ENCODE measurements at regions not wholly inside any gene's neighbourhood (a gene's known extent, or its start where the extent isn't known, plus 50 kb on each side); places are given as distances from the start of the nearest gene placed in this dataset.

- no peak for TF ChIP-seq ESRRG (CRISPR knock-in tag; IDR thresholded peaks at IDR 0.05)
- no peak for TF ChIP-seq PPARA (CRISPR knock-in tag; IDR thresholded peaks at IDR 0.05; ENCODE audit: borderline replicate concordance)
- no peak for TF ChIP-seq OSR1 (CRISPR knock-in tag; IDR thresholded peaks at IDR 0.05)
- no peak for TF ChIP-seq POU6F1 (CRISPR knock-in tag; IDR thresholded peaks at IDR 0.05; ENCODE audit: borderline replicate concordance, low read depth)
- no peak for TF ChIP-seq ZC3H10 (CRISPR knock-in tag; IDR thresholded peaks at IDR 0.05)
- TF ChIP-seq ZNF8 (CRISPR knock-in tag; IDR thresholded peaks at IDR 0.05): no peak
- TF ChIP-seq PATZ1 (CRISPR knock-in tag; IDR thresholded peaks at IDR 0.05; ENCODE audit: borderline replicate concordance): no peak
- TF ChIP-seq BACH2 (CRISPR knock-in tag; IDR thresholded peaks at IDR 0.05; ENCODE audit: borderline replicate concordance): no peak
- TF ChIP-seq TOX (CRISPR knock-in tag; IDR thresholded peaks at IDR 0.05; ENCODE audit: borderline replicate concordance): no peak
- no peak for TF ChIP-seq CREB5 (CRISPR knock-in tag; IDR thresholded peaks at IDR 0.05; ENCODE audit: low read depth)
- no peak for TF ChIP-seq ZFP30 (CRISPR knock-in tag; IDR thresholded peaks at IDR 0.05)
- no peak for TF ChIP-seq ZFP3 (CRISPR knock-in tag; IDR thresholded peaks at IDR 0.05)
- no peak for TF ChIP-seq CSDC2 (CRISPR knock-in tag; IDR thresholded peaks at IDR 0.05)
- no peak for ATAC-seq
Measured at GRCh38 chr21:15119486-15119885, 54.7 kb upstream of the NRIP1 start.

GRCh38 chr21:15121097-15121654 is 56.4 kb upstream of the NRIP1 start:
- TF ChIP-seq CSRNP3 (CRISPR knock-in tag; IDR thresholded peaks at IDR 0.05) (no peak), CSDC2 (CRISPR knock-in tag; IDR thresholded peaks at IDR 0.05) (no peak), PPARA (CRISPR knock-in tag; IDR thresholded peaks at IDR 0.05; ENCODE audit: borderline replicate concordance) (no peak), RARB (CRISPR knock-in tag; IDR thresholded peaks at IDR 0.05) (no peak), ZFP3 (CRISPR knock-in tag; IDR thresholded peaks at IDR 0.05) (no peak), ZNF70 (CRISPR knock-in tag; IDR thresholded peaks at IDR 0.05) (no peak), ESRRG (CRISPR knock-in tag; IDR thresholded peaks at IDR 0.05) (no peak), ZNF565 (CRISPR knock-in tag; conservative IDR thresholded peaks at IDR 0.05; ENCODE audit: low read depth) (no peak), OSR1 (CRISPR knock-in tag; IDR thresholded peaks at IDR 0.05) (no peak), ZNF8 (CRISPR knock-in tag; IDR thresholded peaks at IDR 0.05) (no peak), SNAI2 (CRISPR knock-in tag; IDR thresholded peaks at IDR 0.05) (no peak), GLIS3 (CRISPR knock-in tag; IDR thresholded peaks at IDR 0.05) (no peak), TOX (CRISPR knock-in tag; IDR thresholded peaks at IDR 0.05; ENCODE audit: borderline replicate concordance) (no peak), ISL1 (CRISPR knock-in tag; IDR thresholded peaks at IDR 0.05) (no peak), POU6F1 (CRISPR knock-in tag; IDR thresholded peaks at IDR 0.05; ENCODE audit: borderline replicate concordance, low read depth) (no peak), BACH2 (CRISPR knock-in tag; IDR thresholded peaks at IDR 0.05; ENCODE audit: borderline replicate concordance) (no peak), PATZ1 (CRISPR knock-in tag; IDR thresholded peaks at IDR 0.05; ENCODE audit: borderline replicate concordance) (no peak)
- ATAC-seq: no peak

Data from SK-N-SH treated with all-trans-retinoic acid at 6 μM for 48 hours (cell line).